GM12878 (cell line): ENCODE measurements at regions not wholly inside any gene's neighbourhood (a gene's known extent, or its start where the extent isn't known, plus 50 kb on each side); places are given as distances from the start of the nearest gene placed in this dataset.

Experiments used
- ATAC-seq: fragments of 200-7000 bp; cut with Tn5 transposase; 3 replicates; pipeline ENCODE4 v1.9.1; 2020; ENCODE audit warnings: mild to moderate bottlenecking, moderate library complexity
- BruUV-seq: library from RNA; stranded (reverse); fragments of 400-500 nt; replicated peaks from 2 replicates; lab custom pipeline; 2021; lab: Mats Ljungman, UMichigan
- CTCF ChIA-PET: fragments of 300-600 bp; sonication (Branson Sonifier 250); formaldehyde crosslinking; extraction: SDS; loops from one replicate; lab custom pipeline; 2021; ENCODE audit warnings: inconsistent platforms; lab: Yijun Ruan, JAX
- POLR2A ChIA-PET: fragments of 350-600 bp; formaldehyde crosslinking; extraction: SDS; loops from one replicate; lab custom pipeline; 2021; ENCODE audit warnings: inconsistent platforms; lab: Charles Lee
- RAD21 ChIA-PET: fragments of 300-600 bp; sonication (Branson Sonifier 250); formaldehyde crosslinking; loops from one replicate; lab custom pipeline; 2023; ENCODE audit warnings: antibody characterized with exemption; ENCODE audit not compliant: unreplicated experiment; lab: Charles Lee
- SMC1A ChIA-PET: fragments of 300-600 bp; sonication (Branson Sonifier 250); formaldehyde crosslinking; loops from one replicate; lab custom pipeline; 2023; ENCODE audit not compliant: unreplicated experiment, uncharacterized antibody; lab: Charles Lee
- DNase-seq: peaks from one replicate; pipeline ENCODE4 v3.0.0-alpha.2; 2011; ENCODE audit warnings: low read depth, low spot score
- FAIRE-seq: peaks from 3 replicates; lab custom pipeline; 2011; peaks lifted over from hg19 to GRCh38; lab: Jason Lieb, UNC
- H2AFZ ChIP-seq: 2 replicates; pipeline ENCODE4 v1.6.0; 2011; ENCODE audit warnings: low read depth, low read length, control low read depth; ENCODE audit not compliant: control insufficient read depth
- H3K27ac ChIP-seq: 2 replicates; pipeline ENCODE4 v1.5.1; 2011; ENCODE audit warnings: control low read depth; ENCODE audit not compliant: control insufficient read depth, insufficient read depth
- H3K27me3 ChIP-seq, 2 experiments: replicated peaks in 1 of 2; 2 replicates each; pipeline versions ENCODE4 v1.6.0 to v1.6.1; 2011; ENCODE audit warnings: low read length in 1 of 2; ENCODE audit not compliant: control insufficient read depth in 2 of 2, insufficient read depth in 2 of 2
- H3K36me3 ChIP-seq, 2 experiments: 2 replicates each; pipeline ENCODE4 v1.5.1; 2011; ENCODE audit warnings: low read length in 1 of 2; ENCODE audit not compliant: control insufficient read depth in 2 of 2, insufficient read depth in 2 of 2
- H3K4me1 ChIP-seq: 2 replicates; pipeline ENCODE4 v1.6.1; 2011; ENCODE audit warnings: mild to moderate bottlenecking, low read length, moderate library complexity, mixed read lengths; ENCODE audit not compliant: control insufficient read depth, insufficient read depth
- H3K4me2 ChIP-seq: 2 replicates; pipeline ENCODE4 v1.6.0; 2011; ENCODE audit warnings: control low read depth; ENCODE audit not compliant: control insufficient read depth, insufficient read depth
- H3K4me3 ChIP-seq: fragments of 200-600 bp; sonication (generic); 2 replicates; pipeline ENCODE4 v1.5.1; 2016
- H3K79me2 ChIP-seq: 2 replicates; pipeline ENCODE4 v1.6.0; 2011; ENCODE audit warnings: low read length; ENCODE audit not compliant: control insufficient read depth, insufficient read depth
- H3K9ac ChIP-seq: 2 replicates; pipeline ENCODE4 v1.8.0; 2011; ENCODE audit warnings: low read length, control low read depth, mixed read lengths; ENCODE audit not compliant: control insufficient read depth, insufficient read depth
- H3K9me3 ChIP-seq: replicated peaks from 3 replicates; pipeline ENCODE4 v1.5.1; 2011; ENCODE audit warnings: mild to moderate bottlenecking, low read length; ENCODE audit not compliant: control insufficient read depth, insufficient read depth
- H4K20me1 ChIP-seq: 2 replicates; pipeline ENCODE4 v1.6.0; 2011; ENCODE audit not compliant: control insufficient read depth, insufficient read depth
- BACH1 ChIP-seq: fragments of 450-650 bp; IDR thresholded peaks from 2 replicates; pipeline ENCODE4 v1.6.1; 2017; ENCODE audit warnings: mild to moderate bottlenecking, borderline replicate concordance
- EP300 ChIP-seq, 2 experiments: fragments of 150-350 bp in 1 of 2; IDR thresholded peaks; 2 replicates each; pipeline ENCODE4 v1.6.1; 2011 to 2012; ENCODE audit warnings: low read depth in 2 of 2, low read length in 2 of 2, borderline replicate concordance in 1 of 2, improper control_type of control experiment in 1 of 2, inconsistent platforms in 1 of 2; ENCODE audit not compliant: control insufficient read depth in 1 of 2
- NFYB ChIP-seq: IDR thresholded peaks from 2 replicates; pipeline ENCODE4 v1.6.1; 2011; ENCODE audit warnings: low read depth, mild to moderate bottlenecking, low read length, improper control_type of control experiment, moderate library complexity; ENCODE audit not compliant: insufficient read depth
- PAX8 ChIP-seq: fragments of 450-650 bp; IDR thresholded peaks from 2 replicates; pipeline ENCODE4 v1.6.1; 2017; ENCODE audit warnings: mild to moderate bottlenecking, moderate library complexity
- RCOR1 ChIP-seq: conservative IDR thresholded peaks from 2 replicates; pipeline ENCODE4 v1.6.1; 2012; ENCODE audit warnings: low read depth, low read length, improper control_type of control experiment
- SP1 ChIP-seq: IDR thresholded peaks from one replicate; pipeline ENCODE4 v1.6.1; 2011; ENCODE audit warnings: low read depth, low read length
- TBL1XR1 ChIP-seq: IDR thresholded peaks from 2 replicates; pipeline ENCODE4 v1.6.1; 2012; ENCODE audit warnings: low read depth, low read length, improper control_type of control experiment
- WGBS: methylation state at CpG from one replicate; pipeline ENCODE4 v1.1.6; 2016; ENCODE audit warnings: low lambda C conversion rate; ENCODE audit not compliant: insufficient replicate concordance, insufficient coverage; ENCODE audit errors: missing lambda C conversion rate; 5-methylcytosine and 5-hydroxymethylcytosine counted together
- in situ Hi-C: fragments of 300-500 bp; cut with MboI; formaldehyde crosslinking; loops from 9 replicates; pipeline ENCODE4 v1.14.3; 2018; ENCODE audit warnings: mixed read lengths
- intact Hi-C: fragments of 100-400 bp; cut with micrococcal nuclease; formaldehyde crosslinking; loops from one replicate; pipeline ENCODE4 v1.14.2; 2022; ENCODE audit not compliant: unreplicated experiment
- TF ChIP-seq, protein P1 (sequence below): fragments of 450-650 bp; formaldehyde crosslinking; IDR thresholded peaks from 2 replicates; pipeline ENCODE4 v1.4.0; 2020; ENCODE audit warnings: mild to moderate bottlenecking, moderate library complexity
- TF ChIP-seq, protein P2 (sequence below): fragments of 150-350 bp; IDR thresholded peaks from 2 replicates; pipeline ENCODE4 v1.6.1; 2014; ENCODE audit warnings: mild to moderate bottlenecking, low read depth, low read length

- TF ChIP-seq RCOR1 (no peak), SP1 (no peak), PAX8 (no peak), TBL1XR1 (no peak), EP300 (IDR thresholded peaks at IDR 0.05; ENCODE audit: borderline replicate concordance in 1 of 2, control insufficient read depth in 1 of 2, low read depth in 2 of 2, low read length in 2 of 2) (no peak)
- TF ChIP-seq, protein P1, sequence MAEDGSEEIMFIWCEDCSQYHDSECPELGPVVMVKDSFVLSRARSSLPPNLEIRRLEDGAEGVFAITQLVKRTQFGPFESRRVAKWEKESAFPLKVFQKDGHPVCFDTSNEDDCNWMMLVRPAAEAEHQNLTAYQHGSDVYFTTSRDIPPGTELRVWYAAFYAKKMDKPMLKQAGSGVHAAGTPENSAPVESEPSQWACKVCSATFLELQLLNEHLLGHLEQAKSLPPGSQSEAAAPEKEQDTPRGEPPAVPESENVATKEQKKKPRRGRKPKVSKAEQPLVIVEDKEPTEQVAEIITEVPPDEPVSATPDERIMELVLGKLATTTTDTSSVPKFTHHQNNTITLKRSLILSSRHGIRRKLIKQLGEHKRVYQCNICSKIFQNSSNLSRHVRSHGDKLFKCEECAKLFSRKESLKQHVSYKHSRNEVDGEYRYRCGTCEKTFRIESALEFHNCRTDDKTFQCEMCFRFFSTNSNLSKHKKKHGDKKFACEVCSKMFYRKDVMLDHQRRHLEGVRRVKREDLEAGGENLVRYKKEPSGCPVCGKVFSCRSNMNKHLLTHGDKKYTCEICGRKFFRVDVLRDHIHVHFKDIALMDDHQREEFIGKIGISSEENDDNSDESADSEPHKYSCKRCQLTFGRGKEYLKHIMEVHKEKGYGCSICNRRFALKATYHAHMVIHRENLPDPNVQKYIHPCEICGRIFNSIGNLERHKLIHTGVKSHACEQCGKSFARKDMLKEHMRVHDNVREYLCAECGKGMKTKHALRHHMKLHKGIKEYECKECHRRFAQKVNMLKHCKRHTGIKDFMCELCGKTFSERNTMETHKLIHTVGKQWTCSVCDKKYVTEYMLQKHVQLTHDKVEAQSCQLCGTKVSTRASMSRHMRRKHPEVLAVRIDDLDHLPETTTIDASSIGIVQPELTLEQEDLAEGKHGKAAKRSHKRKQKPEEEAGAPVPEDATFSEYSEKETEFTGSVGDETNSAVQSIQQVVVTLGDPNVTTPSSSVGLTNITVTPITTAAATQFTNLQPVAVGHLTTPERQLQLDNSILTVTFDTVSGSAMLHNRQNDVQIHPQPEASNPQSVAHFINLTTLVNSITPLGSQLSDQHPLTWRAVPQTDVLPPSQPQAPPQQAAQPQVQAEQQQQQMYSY (CRISPR knock-in tag) = no peak
- TF ChIP-seq, protein P2, sequence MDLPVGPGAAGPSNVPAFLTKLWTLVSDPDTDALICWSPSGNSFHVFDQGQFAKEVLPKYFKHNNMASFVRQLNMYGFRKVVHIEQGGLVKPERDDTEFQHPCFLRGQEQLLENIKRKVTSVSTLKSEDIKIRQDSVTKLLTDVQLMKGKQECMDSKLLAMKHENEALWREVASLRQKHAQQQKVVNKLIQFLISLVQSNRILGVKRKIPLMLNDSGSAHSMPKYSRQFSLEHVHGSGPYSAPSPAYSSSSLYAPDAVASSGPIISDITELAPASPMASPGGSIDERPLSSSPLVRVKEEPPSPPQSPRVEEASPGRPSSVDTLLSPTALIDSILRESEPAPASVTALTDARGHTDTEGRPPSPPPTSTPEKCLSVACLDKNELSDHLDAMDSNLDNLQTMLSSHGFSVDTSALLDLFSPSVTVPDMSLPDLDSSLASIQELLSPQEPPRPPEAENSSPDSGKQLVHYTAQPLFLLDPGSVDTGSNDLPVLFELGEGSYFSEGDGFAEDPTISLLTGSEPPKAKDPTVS = no peak
These were observed 387.8 kb upstream of the CDH7 start (continued) for GRCh38 chr18:65363011-65363410.

GRCh38 chr18:65359479-65359878 lies 391.3 kb upstream of the CDH7 start:
- ATAC-seq (no peak), DNase-seq (no peak)
- BruUV-seq = no TSS peak
- H3K4me2 ChIP-seq = no peak overlapping the region
- POLR2A ChIA-PET = no interaction called here
- SMC1A ChIA-PET = no interaction called here
- H3K27me3 ChIP-seq = no peaks in the 10 kb centered on the region
- H3K27ac ChIP-seq = no peak overlapping the region
- CTCF ChIA-PET = no interaction called here
- no peak for TF ChIP-seq BACH1
- TF ChIP-seq NFYB = no peak
- TF ChIP-seq, all 136 proteins: peak for 0
- no peaks in the 10 kb centered on the region for H4K20me1 ChIP-seq
- H3K4me1 ChIP-seq = no peaks in the 10 kb centered on the region
- no peak for FAIRE-seq
- H3K9me3 ChIP-seq = no peaks in the 10 kb centered on the region
- RAD21 ChIA-PET = no interaction called here
- H3K4me3 ChIP-seq = no peak overlapping the region
- H3K79me2 ChIP-seq = no peaks in the 10 kb centered on the region
- in situ Hi-C loops (no loop called here), intact Hi-C loops (no loop called here)
- no peak overlapping the region for H3K9ac ChIP-seq
- WGBS = 0% methylated on average over 1 of the region's 1 CpG
- H3K36me3 ChIP-seq = no peaks in the 10 kb centered on the region
- H2AFZ ChIP-seq = no peak overlapping the region
